GM23338 (cell line): ENCODE measurements at regions not wholly inside any gene's neighbourhood (a gene's known extent, or its start where the extent isn't known, plus 50 kb on each side); places are given as distances from the start of the nearest gene placed in this dataset.

Experiments
- TF ChIP-seq, protein P1 (sequence below), 2 experiments: fragments of 200-600 bp in 1 of 2; sonication (generic) in 1 of 2; conservative IDR thresholded peaks; 2 replicates each; pipeline versions ENCODE4 v1.5.1 to v1.6.1; 2016 to 2017; ENCODE audit warnings: antibody characterized with exemption in 2 of 2, low read depth in 2 of 2, mild to moderate bottlenecking in 2 of 2, moderate library complexity in 1 of 2
- TF ChIP-seq, protein P2 (sequence below): IDR thresholded peaks from one replicate; pipeline ENCODE4 v1.6.1; 2018; ENCODE audit warnings: antibody characterized with exemption; ENCODE audit not compliant: unreplicated experiment

DNA sequence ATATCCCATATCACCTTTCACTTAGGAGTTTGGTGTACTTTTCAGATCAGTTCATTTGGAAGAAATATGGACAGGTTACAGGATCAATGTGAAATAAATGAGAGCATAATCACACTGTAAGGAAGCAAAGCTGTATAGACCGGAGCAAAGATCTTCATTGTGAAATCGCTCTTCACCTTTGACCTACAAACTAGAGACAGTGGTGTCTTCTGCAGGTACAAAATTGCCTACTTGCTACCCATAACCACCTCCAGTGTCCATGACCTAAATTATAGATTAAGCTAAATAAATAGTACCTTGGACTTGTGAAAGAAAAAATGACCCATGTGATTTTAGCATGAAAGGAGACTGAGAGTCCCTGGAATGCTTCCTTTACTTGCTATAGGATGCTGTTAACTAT lies 379.5 kb upstream of the SUCLG2 start:
- TF ChIP-seq, protein P1, sequence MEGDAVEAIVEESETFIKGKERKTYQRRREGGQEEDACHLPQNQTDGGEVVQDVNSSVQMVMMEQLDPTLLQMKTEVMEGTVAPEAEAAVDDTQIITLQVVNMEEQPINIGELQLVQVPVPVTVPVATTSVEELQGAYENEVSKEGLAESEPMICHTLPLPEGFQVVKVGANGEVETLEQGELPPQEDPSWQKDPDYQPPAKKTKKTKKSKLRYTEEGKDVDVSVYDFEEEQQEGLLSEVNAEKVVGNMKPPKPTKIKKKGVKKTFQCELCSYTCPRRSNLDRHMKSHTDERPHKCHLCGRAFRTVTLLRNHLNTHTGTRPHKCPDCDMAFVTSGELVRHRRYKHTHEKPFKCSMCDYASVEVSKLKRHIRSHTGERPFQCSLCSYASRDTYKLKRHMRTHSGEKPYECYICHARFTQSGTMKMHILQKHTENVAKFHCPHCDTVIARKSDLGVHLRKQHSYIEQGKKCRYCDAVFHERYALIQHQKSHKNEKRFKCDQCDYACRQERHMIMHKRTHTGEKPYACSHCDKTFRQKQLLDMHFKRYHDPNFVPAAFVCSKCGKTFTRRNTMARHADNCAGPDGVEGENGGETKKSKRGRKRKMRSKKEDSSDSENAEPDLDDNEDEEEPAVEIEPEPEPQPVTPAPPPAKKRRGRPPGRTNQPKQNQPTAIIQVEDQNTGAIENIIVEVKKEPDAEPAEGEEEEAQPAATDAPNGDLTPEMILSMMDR (conservative IDR thresholded peaks at IDR 0.05; ENCODE audit: low read depth in 2 of 2): no peak
- TF ChIP-seq, protein P2, sequence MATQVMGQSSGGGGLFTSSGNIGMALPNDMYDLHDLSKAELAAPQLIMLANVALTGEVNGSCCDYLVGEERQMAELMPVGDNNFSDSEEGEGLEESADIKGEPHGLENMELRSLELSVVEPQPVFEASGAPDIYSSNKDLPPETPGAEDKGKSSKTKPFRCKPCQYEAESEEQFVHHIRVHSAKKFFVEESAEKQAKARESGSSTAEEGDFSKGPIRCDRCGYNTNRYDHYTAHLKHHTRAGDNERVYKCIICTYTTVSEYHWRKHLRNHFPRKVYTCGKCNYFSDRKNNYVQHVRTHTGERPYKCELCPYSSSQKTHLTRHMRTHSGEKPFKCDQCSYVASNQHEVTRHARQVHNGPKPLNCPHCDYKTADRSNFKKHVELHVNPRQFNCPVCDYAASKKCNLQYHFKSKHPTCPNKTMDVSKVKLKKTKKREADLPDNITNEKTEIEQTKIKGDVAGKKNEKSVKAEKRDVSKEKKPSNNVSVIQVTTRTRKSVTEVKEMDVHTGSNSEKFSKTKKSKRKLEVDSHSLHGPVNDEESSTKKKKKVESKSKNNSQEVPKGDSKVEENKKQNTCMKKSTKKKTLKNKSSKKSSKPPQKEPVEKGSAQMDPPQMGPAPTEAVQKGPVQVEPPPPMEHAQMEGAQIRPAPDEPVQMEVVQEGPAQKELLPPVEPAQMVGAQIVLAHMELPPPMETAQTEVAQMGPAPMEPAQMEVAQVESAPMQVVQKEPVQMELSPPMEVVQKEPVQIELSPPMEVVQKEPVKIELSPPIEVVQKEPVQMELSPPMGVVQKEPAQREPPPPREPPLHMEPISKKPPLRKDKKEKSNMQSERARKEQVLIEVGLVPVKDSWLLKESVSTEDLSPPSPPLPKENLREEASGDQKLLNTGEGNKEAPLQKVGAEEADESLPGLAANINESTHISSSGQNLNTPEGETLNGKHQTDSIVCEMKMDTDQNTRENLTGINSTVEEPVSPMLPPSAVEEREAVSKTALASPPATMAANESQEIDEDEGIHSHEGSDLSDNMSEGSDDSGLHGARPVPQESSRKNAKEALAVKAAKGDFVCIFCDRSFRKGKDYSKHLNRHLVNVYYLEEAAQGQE: no peak
